ENCODE measurements at regions not wholly inside any gene's neighbourhood (a gene's known extent, or its start where the extent isn't known, plus 50 kb on each side); places are given as distances from the start of the nearest gene placed in this dataset.

DNA sequence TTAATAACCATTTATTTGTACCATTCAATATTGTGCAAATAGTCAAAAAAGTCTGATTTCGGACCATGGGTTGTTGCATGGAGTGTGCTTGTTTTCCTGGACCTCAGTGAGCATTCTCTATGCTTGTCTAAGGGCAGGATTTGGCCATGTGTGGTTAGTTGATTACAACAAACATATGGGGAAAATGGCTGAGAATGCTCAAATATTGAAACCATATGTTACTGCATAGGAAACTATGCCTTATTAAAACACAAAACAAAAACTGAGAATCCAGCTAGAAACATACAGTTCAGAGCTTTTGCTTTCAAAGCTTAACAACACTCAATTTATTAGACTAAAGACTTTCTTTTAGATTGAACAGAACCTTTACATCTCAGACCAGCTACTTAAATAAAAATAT, 928.3 kb downstream of the NR2F1-AS1 start:
- TF ChIP-seq, protein P1, sequence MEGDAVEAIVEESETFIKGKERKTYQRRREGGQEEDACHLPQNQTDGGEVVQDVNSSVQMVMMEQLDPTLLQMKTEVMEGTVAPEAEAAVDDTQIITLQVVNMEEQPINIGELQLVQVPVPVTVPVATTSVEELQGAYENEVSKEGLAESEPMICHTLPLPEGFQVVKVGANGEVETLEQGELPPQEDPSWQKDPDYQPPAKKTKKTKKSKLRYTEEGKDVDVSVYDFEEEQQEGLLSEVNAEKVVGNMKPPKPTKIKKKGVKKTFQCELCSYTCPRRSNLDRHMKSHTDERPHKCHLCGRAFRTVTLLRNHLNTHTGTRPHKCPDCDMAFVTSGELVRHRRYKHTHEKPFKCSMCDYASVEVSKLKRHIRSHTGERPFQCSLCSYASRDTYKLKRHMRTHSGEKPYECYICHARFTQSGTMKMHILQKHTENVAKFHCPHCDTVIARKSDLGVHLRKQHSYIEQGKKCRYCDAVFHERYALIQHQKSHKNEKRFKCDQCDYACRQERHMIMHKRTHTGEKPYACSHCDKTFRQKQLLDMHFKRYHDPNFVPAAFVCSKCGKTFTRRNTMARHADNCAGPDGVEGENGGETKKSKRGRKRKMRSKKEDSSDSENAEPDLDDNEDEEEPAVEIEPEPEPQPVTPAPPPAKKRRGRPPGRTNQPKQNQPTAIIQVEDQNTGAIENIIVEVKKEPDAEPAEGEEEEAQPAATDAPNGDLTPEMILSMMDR (conservative IDR thresholded peaks at IDR 0.05; ENCODE audit: low read length), result no peak
- no peak for TF ChIP-seq EZH2phosphoT487 (IDR thresholded peaks at IDR 0.05; ENCODE audit: borderline replicate concordance)

Data from Loucy (cell line).